IMR-90 (cell line): ENCODE measurements at regions not wholly inside any gene's neighbourhood (a gene's known extent, or its start where the extent isn't known, plus 50 kb on each side); places are given as distances from the start of the nearest gene placed in this dataset.

Experiments used
- ATAC-seq: fragments of 200-7000 bp; cut with Tn5 transposase; 2 replicates; pipeline ENCODE4 v1.9.1; 2020; ENCODE audit warnings: low read depth, mild to moderate bottlenecking, moderate library complexity
- BruUV-seq: library from RNA; stranded (reverse); fragments of 400-500 nt; replicated peaks from 2 replicates; lab custom pipeline; 2021; lab: Mats Ljungman, UMichigan
- CTCF ChIA-PET: fragments of 300-600 bp; formaldehyde crosslinking; extraction: SDS; loops from one replicate; lab custom pipeline; 2021; ENCODE audit warnings: antibody characterized with exemption; lab: Yijun Ruan, JAX
- POLR2A ChIA-PET: fragments of 300-600 bp; sonication (Branson Sonifier 250); formaldehyde crosslinking; loops from one replicate; lab custom pipeline; 2022; ENCODE audit warnings: antibody characterized with exemption; ENCODE audit not compliant: unreplicated experiment; lab: Charles Lee
- DNase-seq: peaks from one replicate; pipeline ENCODE4 v3.0.0; 2013
- H2AFZ ChIP-seq: replicated peaks from 2 replicates; pipeline ENCODE3; 2013; ENCODE audit warnings: low read length, mild to moderate bottlenecking; ENCODE audit not compliant: poor library complexity
- H2AK5ac ChIP-seq: 2 replicates; pipeline ENCODE4 v1.6.1; 2013; ENCODE audit warnings: low read depth, low read length, inconsistent platforms
- H2AK9ac ChIP-seq: replicated peaks from 2 replicates; pipeline ENCODE3; 2013; ENCODE audit warnings: mild to moderate bottlenecking, low read depth, low read length, moderate library complexity; ENCODE audit not compliant: poor library complexity
- H2BK120ac ChIP-seq: 2 replicates; pipeline ENCODE4 v1.6.1; 2013; ENCODE audit warnings: low read depth, low read length, inconsistent platforms
- H2BK15ac ChIP-seq: 3 replicates; pipeline ENCODE4 v1.6.1; 2013; ENCODE audit warnings: low read depth, low read length, inconsistent platforms
- H2BK20ac ChIP-seq: 2 replicates; pipeline ENCODE4 v1.6.1; 2013; ENCODE audit warnings: low read depth, mild to moderate bottlenecking, inconsistent platforms, low read length, moderate library complexity
- H2BK5ac ChIP-seq: 2 replicates; pipeline ENCODE4 v1.6.1; 2013; ENCODE audit warnings: mild to moderate bottlenecking, low read depth, low read length, inconsistent platforms; ENCODE audit not compliant: poor library complexity, severe bottlenecking
- H3K14ac ChIP-seq: replicated peaks from 2 replicates; pipeline ENCODE4 v1.6.1; 2013; ENCODE audit warnings: low read depth, low read length, inconsistent platforms
- H3K18ac ChIP-seq: 2 replicates; pipeline ENCODE4 v1.6.1; 2013; ENCODE audit warnings: low read depth, low read length, control low read depth
- H3K23ac ChIP-seq: 2 replicates; pipeline ENCODE4 v1.6.1; 2013; ENCODE audit warnings: low read depth, low read length, inconsistent platforms
- H3K27ac ChIP-seq: 2 replicates; pipeline ENCODE4 v1.5.1; 2013; ENCODE audit warnings: mild to moderate bottlenecking, control low read depth, low read length; ENCODE audit not compliant: insufficient read depth
- H3K27me3 ChIP-seq: 2 replicates; pipeline ENCODE4 v1.6.1; 2013; ENCODE audit warnings: low read length; ENCODE audit not compliant: control insufficient read depth, insufficient read depth
- H3K36me3 ChIP-seq: 2 replicates; pipeline ENCODE4 v1.6.1; 2013; ENCODE audit warnings: low read length, mixed read lengths; ENCODE audit not compliant: control insufficient read depth, insufficient read depth
- H3K4ac ChIP-seq: 2 replicates; pipeline ENCODE4 v1.6.1; 2013; ENCODE audit warnings: low read depth, low read length, inconsistent platforms
- H3K4me1 ChIP-seq: 2 replicates; pipeline ENCODE4 v1.6.1; 2013; ENCODE audit warnings: low read length, mixed read lengths; ENCODE audit not compliant: control insufficient read depth, insufficient read depth
- H3K4me2 ChIP-seq: 2 replicates; pipeline ENCODE4 v1.6.1; 2013; ENCODE audit warnings: low read depth, mild to moderate bottlenecking, control low read depth, low read length, moderate library complexity
- H3K4me3 ChIP-seq: 2 replicates; pipeline ENCODE4 v1.5.1; 2013; ENCODE audit warnings: low read depth, mild to moderate bottlenecking, control low read depth, low read length, moderate library complexity; ENCODE audit not compliant: insufficient read depth
- H3K56ac ChIP-seq: 2 replicates; pipeline ENCODE4 v1.6.1; 2013; ENCODE audit warnings: low read length, inconsistent platforms; ENCODE audit not compliant: insufficient read depth; ENCODE audit errors: extremely low read depth
- H3K79me1 ChIP-seq, 2 experiments: 2 replicates each; pipeline ENCODE4 v1.6.1; 2013; ENCODE audit warnings: low read length in 2 of 2, inconsistent platforms in 1 of 2, low read depth in 1 of 2
- H3K9ac ChIP-seq: 2 replicates; pipeline ENCODE4 v1.6.1; 2013; ENCODE audit warnings: low read depth, low read length, control low read depth
- H3K9me1 ChIP-seq: 2 replicates; pipeline ENCODE4 v1.6.1; 2013; ENCODE audit warnings: low read length, inconsistent platforms; ENCODE audit not compliant: insufficient read depth
- H3K9me3 ChIP-seq: 2 replicates; pipeline ENCODE4 v1.6.1; 2013; ENCODE audit warnings: low read length; ENCODE audit not compliant: control insufficient read depth, insufficient read depth
- H4K20me1 ChIP-seq: 2 replicates; pipeline ENCODE4 v1.6.1; 2013; ENCODE audit warnings: low read length, inconsistent platforms; ENCODE audit not compliant: insufficient read depth
- H4K5ac ChIP-seq: 2 replicates; pipeline ENCODE4 v1.6.1; 2013; ENCODE audit warnings: mild to moderate bottlenecking, low read depth, low read length, control low read depth
- H4K8ac ChIP-seq, 2 experiments: 2 replicates each; pipeline ENCODE4 v1.6.1; 2013; ENCODE audit warnings: low read depth in 2 of 2, low read length in 2 of 2, control low read depth in 1 of 2, inconsistent platforms in 1 of 2
- H4K91ac ChIP-seq: 2 replicates; pipeline ENCODE4 v1.6.1; 2013; ENCODE audit warnings: low read depth, low read length, inconsistent platforms; ENCODE audit not compliant: insufficient read depth
- FOS ChIP-seq: fragments of 150-350 bp; IDR thresholded peaks from 2 replicates; pipeline ENCODE4 v1.6.1; 2016; ENCODE audit warnings: low read depth, low read length
- MAZ ChIP-seq: IDR thresholded peaks from 2 replicates; pipeline ENCODE4 v1.6.1; 2012; ENCODE audit warnings: low read depth, mild to moderate bottlenecking, low read length, improper control_type of control experiment, moderate library complexity, borderline replicate concordance
- WGBS, 2 experiments: methylation state at CpG; one replicate each; pipeline versions ENCODE4 v1.1.5 to v1.1.7; 2013; ENCODE audit warnings: missing lambda C conversion rate in 2 of 2; ENCODE audit not compliant: insufficient read length in 1 of 2; ENCODE audit errors: extremely low coverage in 2 of 2; 5-methylcytosine and 5-hydroxymethylcytosine counted together
- dilution Hi-C: fragments of 300-500 bp; cut with HindIII; formaldehyde crosslinking; loops from one replicate; pipeline ENCODE4 v1.14.3; 2018; ENCODE audit warnings: low sequenced_read_pairs; ENCODE audit not compliant: unreplicated experiment
- in situ Hi-C: fragments of 300-500 bp; cut with MboI; formaldehyde crosslinking; loops from 3 replicates; pipeline ENCODE4 v1.14.3; 2019; ENCODE audit warnings: low sequenced_read_pairs, inconsistent platforms, mixed read lengths
- intact Hi-C: fragments of 100-400 bp; cut with micrococcal nuclease; formaldehyde crosslinking; loops from 2 replicates; pipeline ENCODE4 v1.10.0; 2022

DNA sequence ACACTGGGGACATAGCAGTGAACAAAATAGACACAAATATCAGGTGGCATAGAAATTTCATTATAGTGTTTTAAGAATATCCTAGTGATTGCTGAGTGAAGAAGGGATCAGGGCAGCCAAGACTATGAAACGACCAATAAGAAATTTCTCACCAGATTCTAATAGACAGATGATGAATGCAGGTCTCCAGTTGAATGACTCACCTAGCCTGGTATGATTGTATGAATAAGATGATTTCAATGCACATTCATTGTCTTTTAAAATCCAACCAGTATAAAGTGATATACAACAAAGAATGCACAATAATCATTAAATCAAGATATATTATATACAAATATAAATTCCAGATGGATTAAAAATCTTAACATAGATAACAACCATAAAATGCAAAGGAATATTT lies 124.5 kb upstream of the TENT5A start:
- DNase-seq (peak; percentile 30), ATAC-seq (no peak)

More for the DNA sequence above, 124.5 kb upstream of the TENT5A start:
- no peaks in the 10 kb centered on the region for H3K36me3 ChIP-seq
- H3K4me3 ChIP-seq: no peak overlapping the region
- in situ Hi-C loops: no loop called here
- POLR2A ChIA-PET: no interaction called here
- no peak overlapping the region for H2BK20ac ChIP-seq
- BruUV-seq: no TSS peak
- H3K14ac ChIP-seq: no peak overlapping the region
- H3K4me2 ChIP-seq: no peak overlapping the region
- no peak overlapping the region for H2BK15ac ChIP-seq
- H3K23ac ChIP-seq: no peak overlapping the region
- H2BK120ac ChIP-seq: no peak overlapping the region
- TF ChIP-seq FOS (0 out of 2 replicates have a peak, but pooled peaks have one; percentile 11), MAZ (no peak)
- H3K9me3 ChIP-seq: no peaks in the 10 kb centered on the region
- no peak overlapping the region for H2AK9ac ChIP-seq
- no peak overlapping the region for H2BK5ac ChIP-seq
- intact Hi-C loops: no loop called here
- no CpG with 5 or more reads among the region's 1 CpG for WGBS, 2 experiments
- no peak overlapping the region for H4K91ac ChIP-seq
- H4K8ac ChIP-seq: no peak overlapping the region
- no peak overlapping the region for H3K27ac ChIP-seq
- no peaks in the 10 kb centered on the region for H4K20me1 ChIP-seq
- H3K18ac ChIP-seq: no peak overlapping the region
- H3K9me1 ChIP-seq: no peaks in the 10 kb centered on the region
- H3K4me1 ChIP-seq: no peaks in the 10 kb centered on the region
- dilution Hi-C loops: no loop called here
- H3K9ac ChIP-seq: no peak overlapping the region
- H3K27me3 ChIP-seq: no peaks in the 10 kb centered on the region
- H3K4ac ChIP-seq: no peak overlapping the region
- no peak overlapping the region for H4K5ac ChIP-seq
- H3K56ac ChIP-seq: no peak overlapping the region
- no peak overlapping the region for H2AK5ac ChIP-seq
- CTCF ChIA-PET: no interaction called here
- no peak overlapping the region for H2AFZ ChIP-seq
- no peaks in the 10 kb centered on the region for H3K79me1 ChIP-seq
